ENCODE measurements at regions not wholly inside any gene's neighbourhood (a gene's known extent, or its start where the extent isn't known, plus 50 kb on each side); places are given as distances from the start of the nearest gene placed in this dataset.
"Not testable (repeated sequence)": the region's sequence is repeated elsewhere in the genome, so short reads cannot be mapped to it uniquely, and the experiment has no call there.

GRCh38 chr9:34797367-34797766 is 87.4 kb upstream of the CCL21 start:
- DNase-seq (ENCODE audit: low read depth in 2 of 3, low spot score in 2 of 3): no peak

GRCh38 chr9:34796924-34797323 is 87.0 kb upstream of the CCL21 start:
- no peak for DNase-seq (ENCODE audit: low read depth in 2 of 3, low spot score in 2 of 3)

GRCh38 chr9:34793428-34793827 is 83.5 kb upstream of the CCL21 start:
- no peak for DNase-seq (ENCODE audit: low read depth in 2 of 3, low spot score in 2 of 3)

GRCh38 chr9:34783951-34784487 is 74.1 kb upstream of the CCL21 start:
- DNase-seq (ENCODE audit: low read depth in 2 of 3, low spot score in 2 of 3): no peak

- no peak for DNase-seq (ENCODE audit: low read depth in 2 of 3, low spot score in 2 of 3)
Measured at GRCh38 chr9:34782372-34782771, 72.4 kb upstream of the CCL21 start.

GRCh38 chr9:34777666-34778065 is 67.7 kb upstream of the CCL21 start:
- no peak for DNase-seq (ENCODE audit: low read depth in 2 of 3, low spot score in 2 of 3)

- DNase-seq (ENCODE audit: low read depth in 2 of 3, low spot score in 2 of 3): no peak
Measured at GRCh38 chr9:34773955-34774354, 64.0 kb upstream of the CCL21 start.

GRCh38 chr9:34773306-34773910 is 63.5 kb upstream of the CCL21 start:
- DNase-seq (ENCODE audit: low read depth in 2 of 3, low spot score in 2 of 3): no peak

- no peak for DNase-seq (ENCODE audit: low read depth in 2 of 3, low spot score in 2 of 3)
Measured at GRCh38 chr9:34771007-34771406, 61.1 kb upstream of the CCL21 start.

GRCh38 chr9:34767087-34767486 is 57.2 kb upstream of the CCL21 start:
- not testable (repeated sequence) for DNase-seq (ENCODE audit: low read depth in 2 of 3, low spot score in 2 of 3)

- DNase-seq (ENCODE audit: low read depth in 2 of 3, low spot score in 2 of 3): peak in 2 of 3 donors; percentile 34 to 58
Measured at GRCh38 chr9:34760196-34761040, 50.5 kb upstream of the CCL21 start.

Measured in hematopoietic multipotent progenitor cell (in vitro differentiated cells).